ENCODE measurements at regions not wholly inside any gene's neighbourhood (a gene's known extent, or its start where the extent isn't known, plus 50 kb on each side); places are given as distances from the start of the nearest gene placed in this dataset.

DNA sequence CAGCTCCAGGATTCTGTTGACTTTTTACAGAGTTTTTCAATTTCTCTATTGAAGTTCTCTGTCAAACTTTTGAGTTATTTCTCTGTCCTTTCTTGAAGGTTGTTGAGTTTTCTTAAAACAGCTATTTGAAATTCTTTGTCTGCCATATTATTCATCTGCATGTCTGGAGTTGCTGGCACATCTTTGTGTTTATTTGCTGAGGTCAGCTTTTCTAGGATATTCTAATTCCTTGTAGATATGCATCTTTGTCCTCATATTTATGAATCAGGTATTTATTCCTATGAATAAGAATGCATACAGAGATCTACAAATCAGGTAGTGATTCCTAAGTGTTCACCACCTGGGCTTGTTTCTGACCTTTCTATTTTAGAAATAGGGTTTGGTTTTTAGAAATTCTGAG, 546.4 kb downstream of the RAPGEF2 start:
- DNase-seq (no peak), ATAC-seq (ENCODE audit: insufficient read depth, low FRiP score) (no peak)
- Histone ChIP-seq H3K36me3 (ENCODE audit: control insufficient read depth in 4 of 4, insufficient read depth in 4 of 4, low read length in 4 of 4) (no peaks in the 10 kb centered on the region), H3K27ac (ENCODE audit: low read depth in 1 of 2, low read length in 1 of 2) (no peak overlapping the region), H3K4me3 (no peak overlapping the region), H3K4me1 (ENCODE audit: control insufficient read depth in 5 of 5, insufficient read depth in 5 of 5, low read length in 5 of 5) (no peaks in the 10 kb centered on the region), H3K27me3 (ENCODE audit: control insufficient read depth in 3 of 3, insufficient read depth in 3 of 3, low read length in 2 of 3) (no peaks in the 10 kb centered on the region), H3K9ac (ENCODE audit: insufficient read depth in 1 of 2, low read length in 2 of 2) (no peak overlapping the region), H3K9me3 (ENCODE audit: control insufficient read depth in 4 of 4, insufficient read depth in 3 of 4, low read length in 3 of 4) (peaks cover 0 to 2% (median 0%) of the 10 kb centered on the region in 4 donors)
- TF ChIP-seq, protein P1, sequence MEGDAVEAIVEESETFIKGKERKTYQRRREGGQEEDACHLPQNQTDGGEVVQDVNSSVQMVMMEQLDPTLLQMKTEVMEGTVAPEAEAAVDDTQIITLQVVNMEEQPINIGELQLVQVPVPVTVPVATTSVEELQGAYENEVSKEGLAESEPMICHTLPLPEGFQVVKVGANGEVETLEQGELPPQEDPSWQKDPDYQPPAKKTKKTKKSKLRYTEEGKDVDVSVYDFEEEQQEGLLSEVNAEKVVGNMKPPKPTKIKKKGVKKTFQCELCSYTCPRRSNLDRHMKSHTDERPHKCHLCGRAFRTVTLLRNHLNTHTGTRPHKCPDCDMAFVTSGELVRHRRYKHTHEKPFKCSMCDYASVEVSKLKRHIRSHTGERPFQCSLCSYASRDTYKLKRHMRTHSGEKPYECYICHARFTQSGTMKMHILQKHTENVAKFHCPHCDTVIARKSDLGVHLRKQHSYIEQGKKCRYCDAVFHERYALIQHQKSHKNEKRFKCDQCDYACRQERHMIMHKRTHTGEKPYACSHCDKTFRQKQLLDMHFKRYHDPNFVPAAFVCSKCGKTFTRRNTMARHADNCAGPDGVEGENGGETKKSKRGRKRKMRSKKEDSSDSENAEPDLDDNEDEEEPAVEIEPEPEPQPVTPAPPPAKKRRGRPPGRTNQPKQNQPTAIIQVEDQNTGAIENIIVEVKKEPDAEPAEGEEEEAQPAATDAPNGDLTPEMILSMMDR (IDR thresholded peaks at IDR 0.05; ENCODE audit: control extremely low read depth, extremely low read depth), result no peak

DNA sequence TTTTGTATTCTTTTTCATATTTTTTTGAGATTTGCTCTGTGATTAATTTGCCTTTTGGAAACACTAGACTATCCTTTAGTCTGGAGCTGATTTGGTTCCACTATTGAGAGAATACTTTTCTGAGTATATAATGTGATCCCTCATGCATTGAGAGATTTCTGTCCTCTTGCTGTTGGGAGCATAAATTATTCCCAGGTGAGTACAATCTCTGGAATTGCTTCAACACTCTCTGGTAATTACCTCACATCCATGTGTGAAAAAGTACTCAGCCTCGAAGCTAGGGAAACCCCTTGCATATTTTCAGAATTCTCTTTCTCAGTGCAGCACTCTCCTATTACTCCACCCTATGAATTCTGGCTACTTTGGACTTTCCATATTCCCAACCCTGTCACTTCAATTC, 550.0 kb downstream of the RAPGEF2 start:
- DNase-seq (no peak), ATAC-seq (ENCODE audit: insufficient read depth, low FRiP score) (no peak)
- no peak overlapping the region for H3K27ac ChIP-seq (ENCODE audit: low read depth in 1 of 2, low read length in 1 of 2)
- WGBS, 2 donors, result 54 to 63% methylated on average over 1 of the region's 1 CpG
- H3K4me1 ChIP-seq (ENCODE audit: control insufficient read depth in 5 of 5, insufficient read depth in 5 of 5, low read length in 5 of 5), result no peaks in the 10 kb centered on the region
- H3K27me3 ChIP-seq (ENCODE audit: control insufficient read depth in 3 of 3, insufficient read depth in 3 of 3, low read length in 2 of 3), result no peaks in the 10 kb centered on the region
- H3K9ac ChIP-seq (ENCODE audit: insufficient read depth in 1 of 2, low read length in 2 of 2), result no peak overlapping the region
- no peak overlapping the region for H3K4me3 ChIP-seq
- TF ChIP-seq, protein P1 (IDR thresholded peaks at IDR 0.05; ENCODE audit: control extremely low read depth, extremely low read depth), result no peak
- H3K9me3 ChIP-seq (ENCODE audit: control insufficient read depth in 4 of 4, insufficient read depth in 3 of 4, low read length in 3 of 4), result peaks cover 0 to 2% (median 0%) of the 10 kb centered on the region in 4 donors
- H3K36me3 ChIP-seq (ENCODE audit: control insufficient read depth in 4 of 4, insufficient read depth in 4 of 4, low read length in 4 of 4), result no peaks in the 10 kb centered on the region

DNA sequence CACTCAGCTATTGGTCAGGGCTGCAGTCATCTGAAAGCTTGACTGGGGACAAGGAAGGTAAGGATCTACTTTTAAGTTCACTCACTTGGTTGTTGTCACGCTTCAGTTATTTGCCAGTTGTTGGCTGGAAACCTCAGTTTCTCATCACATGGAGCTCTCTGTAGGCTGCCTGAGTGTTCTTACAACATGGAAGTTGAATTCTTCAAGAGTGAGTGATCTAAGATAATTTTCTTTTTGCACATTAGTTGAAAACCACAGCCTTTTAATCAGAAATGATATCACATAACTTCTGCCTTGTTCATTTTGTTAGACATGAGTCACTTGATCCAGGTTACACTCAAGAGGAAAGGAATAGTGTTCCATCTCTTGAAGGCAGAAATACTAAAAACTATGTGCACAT, 552.7 kb downstream of the RAPGEF2 start:
- Histone ChIP-seq H3K9me3 (ENCODE audit: control insufficient read depth in 4 of 4, insufficient read depth in 3 of 4, low read length in 3 of 4) (peaks cover 0 to 2% (median 0%) of the 10 kb centered on the region in 4 donors), H3K27me3 (ENCODE audit: control insufficient read depth in 3 of 3, insufficient read depth in 3 of 3, low read length in 2 of 3) (no peaks in the 10 kb centered on the region), H3K4me3 (no peak overlapping the region), H3K27ac (ENCODE audit: low read depth in 1 of 2, low read length in 1 of 2) (no peak overlapping the region), H3K4me1 (ENCODE audit: control insufficient read depth in 5 of 5, insufficient read depth in 5 of 5, low read length in 5 of 5) (no peaks in the 10 kb centered on the region), H3K9ac (ENCODE audit: insufficient read depth in 1 of 2, low read length in 2 of 2) (no peak overlapping the region), H3K36me3 (ENCODE audit: control insufficient read depth in 4 of 4, insufficient read depth in 4 of 4, low read length in 4 of 4) (no peaks in the 10 kb centered on the region)
- DNase-seq (no peak), ATAC-seq (ENCODE audit: insufficient read depth, low FRiP score) (no peak)
- 0% methylated on average over 1 of the region's 1 CpG for WGBS, 2 donors
- TF ChIP-seq, protein P1 (IDR thresholded peaks at IDR 0.05; ENCODE audit: control extremely low read depth, extremely low read depth), result no peak

DNA sequence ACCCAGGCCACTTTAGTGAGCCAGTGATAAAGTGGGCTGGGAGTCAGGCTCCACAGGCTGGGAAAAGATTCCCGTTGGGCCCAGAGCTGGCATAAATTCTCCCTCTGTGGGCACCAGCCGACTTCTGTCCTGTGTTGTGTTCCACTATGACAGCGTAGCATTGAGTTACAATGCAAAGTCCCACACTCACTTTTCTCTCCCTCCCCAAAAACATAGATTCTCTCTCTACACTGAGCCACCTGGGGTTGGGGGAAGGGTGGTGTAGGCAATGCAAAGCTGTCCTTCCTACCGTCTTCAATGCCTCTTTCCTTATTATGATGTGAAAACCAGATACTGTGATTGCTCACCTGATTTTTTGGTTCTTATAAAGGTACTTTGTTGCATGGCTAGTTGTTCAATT, 566.2 kb downstream of the RAPGEF2 start:
- H3K4me1 ChIP-seq (ENCODE audit: control insufficient read depth in 5 of 5, insufficient read depth in 5 of 5, low read length in 5 of 5), result no peaks in the 10 kb centered on the region
- H3K36me3 ChIP-seq (ENCODE audit: control insufficient read depth in 4 of 4, insufficient read depth in 4 of 4, low read length in 4 of 4), result no peaks in the 10 kb centered on the region
- H3K27me3 ChIP-seq (ENCODE audit: control insufficient read depth in 3 of 3, insufficient read depth in 3 of 3, low read length in 2 of 3), result no peaks in the 10 kb centered on the region
- no peak overlapping the region for H3K9ac ChIP-seq (ENCODE audit: insufficient read depth in 1 of 2, low read length in 2 of 2)
- H3K27ac ChIP-seq (ENCODE audit: low read depth in 1 of 2, low read length in 1 of 2), result no peak overlapping the region
- WGBS, 2 donors, result 80 to 86% methylated on average over 4 of the region's 4 CpGs
- no peak for ATAC-seq (ENCODE audit: insufficient read depth, low FRiP score)
- TF ChIP-seq, protein P1 (IDR thresholded peaks at IDR 0.05; ENCODE audit: control extremely low read depth, extremely low read depth), result no peak
- no peak for DNase-seq
- H3K4me3 ChIP-seq, result no peak overlapping the region
- H3K9me3 ChIP-seq (ENCODE audit: control insufficient read depth in 4 of 4, insufficient read depth in 3 of 4, low read length in 3 of 4), result peaks cover 0 to 2% (median 0%) of the 10 kb centered on the region in 4 donors

Measured in lung (tissue), 11 donors.